ENCODE measurements at regions not wholly inside any gene's neighbourhood (a gene's known extent, or its start where the extent isn't known, plus 50 kb on each side); places are given as distances from the start of the nearest gene placed in this dataset.

DNA sequence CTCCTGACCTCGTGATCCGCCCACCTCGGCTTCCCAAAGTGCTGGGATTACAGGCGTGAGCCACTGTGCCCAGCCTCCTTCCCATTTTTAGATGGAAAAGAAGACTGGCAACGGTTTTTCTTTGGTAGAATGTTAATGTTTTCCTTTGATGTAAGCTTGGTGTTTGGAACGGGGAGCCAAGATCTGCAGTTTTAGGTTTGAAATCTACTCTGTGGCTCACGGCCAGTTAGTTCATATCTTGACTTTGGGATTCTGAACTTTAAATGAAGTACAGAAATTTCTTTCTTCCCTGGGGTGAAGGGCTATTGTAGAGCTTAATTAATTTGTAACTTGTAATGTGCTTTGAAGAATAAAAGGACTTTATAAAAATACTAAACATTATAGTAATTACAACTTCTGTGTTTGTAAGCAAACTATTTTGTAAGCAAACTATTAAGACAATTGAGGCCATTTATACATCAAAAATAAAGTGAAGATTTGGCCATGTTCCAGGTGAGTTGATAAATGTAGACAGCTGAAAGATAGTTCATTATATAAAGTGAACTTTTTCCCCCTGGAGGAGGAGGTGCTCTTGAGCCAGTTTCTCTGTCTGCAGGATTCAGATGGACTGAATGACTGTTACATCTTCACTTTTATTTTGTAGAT is 117.1 kb upstream of the TUT7 start:
- TF ChIP-seq EZH2 (IDR thresholded peaks at IDR 0.05; ENCODE audit: low read depth) (no peak), CTCF (conservative IDR thresholded peaks at IDR 0.05) (no peak)

All from PC-9 (cell line).